ENCODE measurements at regions not wholly inside any gene's neighbourhood (a gene's known extent, or its start where the extent isn't known, plus 50 kb on each side); places are given as distances from the start of the nearest gene placed in this dataset.

- TF ChIP-seq CTCF (IDR thresholded peaks at IDR 0.05; ENCODE audit: control extremely low read depth, extremely low read depth, low read depth, missing control alignments): no peak
- ChIA-PET CTCF (no interaction called here), POLR2A (no interaction called here)
- DNase-seq (ENCODE audit: extremely low spot score): no peak
Measured at GRCh38 chr4:23237771-23238170, 545.0 kb downstream of the GBA3 start.

GRCh38 chr4:23235628-23236390, 543.1 kb downstream of the GBA3 start:
- POLR2A ChIA-PET: no interaction called here
- DNase-seq (ENCODE audit: extremely low spot score): no peak
- TF ChIP-seq CTCF (IDR thresholded peaks at IDR 0.05; ENCODE audit: control extremely low read depth, extremely low read depth, low read depth, missing control alignments): no peak
- CTCF ChIA-PET: interaction anchor here (1.2 to 1.8 kb wide), 3 partner anchors 9 to 22 kb away, joined by 3 to 6 read pairs (median 5); no protein-coding TSS in a partner anchor

GRCh38 chr4:23234716-23235115, 542.0 kb downstream of the GBA3 start:
- TF ChIP-seq CTCF (IDR thresholded peaks at IDR 0.05; ENCODE audit: control extremely low read depth, extremely low read depth, low read depth, missing control alignments): no peak
- no peak for DNase-seq (ENCODE audit: extremely low spot score)
- ChIA-PET POLR2A (no interaction called here), CTCF (interaction anchor here (1.2 to 1.3 kb wide), 2 partner anchors 10 to 11 kb away, joined by 3 to 5 read pairs; no protein-coding TSS in a partner anchor)

- no peak for DNase-seq (ENCODE audit: extremely low spot score)
- CTCF ChIA-PET: no interaction called here
- TF ChIP-seq CTCF (IDR thresholded peaks at IDR 0.05; ENCODE audit: control extremely low read depth, extremely low read depth, low read depth, missing control alignments): no peak
- POLR2A ChIA-PET: no interaction called here
Measured at GRCh38 chr4:23234018-23234417, 541.3 kb downstream of the GBA3 start.

- ChIA-PET CTCF (no interaction called here), POLR2A (no interaction called here)
- TF ChIP-seq CTCF (IDR thresholded peaks at IDR 0.05; ENCODE audit: control extremely low read depth, extremely low read depth, low read depth, missing control alignments): no peak
- DNase-seq (ENCODE audit: extremely low spot score): no peak
Measured at GRCh38 chr4:23233596-23233995, 540.9 kb downstream of the GBA3 start.

GRCh38 chr4:23232987-23233386, 540.2 kb downstream of the GBA3 start:
- no peak for DNase-seq (ENCODE audit: extremely low spot score)
- no peak for TF ChIP-seq CTCF (IDR thresholded peaks at IDR 0.05; ENCODE audit: control extremely low read depth, extremely low read depth, low read depth, missing control alignments)
- ChIA-PET CTCF (no interaction called here), POLR2A (no interaction called here)

Measured in GM10248 (cell line).